Right kidney (tissue), 1 donor: ENCODE measurements at regions not wholly inside any gene's neighbourhood (a gene's known extent, or its start where the extent isn't known, plus 50 kb on each side); places are given as distances from the start of the nearest gene placed in this dataset.

ENCODE experiments used
- DNase-seq: peaks from one replicate; pipeline ENCODE4 v3.0.0-alpha.2; 2016

DNA sequence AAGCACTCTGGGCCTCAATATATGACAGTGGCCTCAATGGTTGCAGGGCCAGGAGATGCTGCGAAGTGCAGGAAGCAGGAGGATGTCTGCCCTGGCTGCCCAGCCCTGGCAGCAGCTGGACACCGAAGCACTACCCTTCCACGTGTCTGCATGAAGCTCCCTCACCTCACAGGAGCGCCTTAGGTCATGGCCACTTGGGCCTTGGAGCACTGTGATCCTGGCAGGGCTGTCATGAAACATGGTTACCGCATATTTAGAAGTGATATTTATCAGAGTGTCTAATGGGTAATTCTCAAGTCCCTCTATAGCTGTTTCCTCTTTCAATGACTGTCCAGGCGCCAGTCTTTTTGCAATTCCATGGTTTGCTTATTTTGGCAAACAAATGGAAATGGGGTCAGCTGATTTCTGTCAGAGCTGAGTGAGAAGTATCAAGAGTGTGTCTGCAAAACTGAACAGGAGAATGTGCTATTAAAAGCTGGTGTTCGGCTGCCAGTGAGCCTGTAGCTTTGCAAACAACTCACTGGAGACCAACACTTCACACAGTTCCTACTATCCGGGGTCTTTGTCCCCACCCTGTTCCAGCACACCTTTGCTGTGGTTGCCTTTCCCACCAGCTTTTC lies 285.9 kb downstream of the KIF4B start:
- DNase-seq, result no peak

- DNase-seq, result no peak
These were observed 289.6 kb downstream of the KIF4B start for GRCh38 chr5:155303120-155303519.

GRCh38 chr5:155307229-155307628 lies 293.7 kb downstream of the KIF4B start:
- no peak for DNase-seq

GRCh38 chr5:155308289-155308688 lies 294.7 kb downstream of the KIF4B start:
- DNase-seq, result no peak

DNA sequence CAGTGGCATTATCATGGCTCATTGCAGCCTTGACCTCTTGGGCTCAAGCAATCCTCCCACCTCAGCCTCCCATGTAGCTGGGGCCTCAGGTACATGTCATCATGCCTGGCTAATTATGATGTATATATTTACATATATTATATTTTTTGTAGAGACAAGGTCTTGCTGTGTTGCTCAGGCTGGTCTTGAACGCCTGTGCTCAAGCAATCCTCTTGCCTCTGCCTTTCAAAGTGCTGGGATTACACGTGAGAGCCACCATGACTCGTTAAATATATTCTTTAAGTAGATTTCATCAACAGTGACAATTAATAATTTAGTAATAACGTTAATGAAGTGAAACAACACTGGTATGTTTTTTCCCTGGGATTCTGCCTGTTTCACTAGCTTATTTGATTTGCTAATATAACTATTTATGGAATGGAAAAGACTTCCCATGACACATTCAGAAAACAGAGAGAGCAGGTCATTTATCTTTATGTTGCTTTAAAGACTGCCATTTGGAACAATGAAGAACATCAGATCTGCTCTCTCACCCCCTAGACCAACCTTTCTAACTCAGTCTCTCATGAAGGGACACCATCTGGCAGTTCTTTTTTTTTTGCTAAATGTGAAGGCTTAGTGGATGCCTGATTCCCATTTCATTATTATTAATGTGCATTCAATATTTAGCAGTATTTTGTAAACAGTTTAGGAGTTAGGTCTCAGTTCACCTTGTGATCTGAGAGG lies 295.6 kb downstream of the KIF4B start:
- DNase-seq, result no peak

DNA sequence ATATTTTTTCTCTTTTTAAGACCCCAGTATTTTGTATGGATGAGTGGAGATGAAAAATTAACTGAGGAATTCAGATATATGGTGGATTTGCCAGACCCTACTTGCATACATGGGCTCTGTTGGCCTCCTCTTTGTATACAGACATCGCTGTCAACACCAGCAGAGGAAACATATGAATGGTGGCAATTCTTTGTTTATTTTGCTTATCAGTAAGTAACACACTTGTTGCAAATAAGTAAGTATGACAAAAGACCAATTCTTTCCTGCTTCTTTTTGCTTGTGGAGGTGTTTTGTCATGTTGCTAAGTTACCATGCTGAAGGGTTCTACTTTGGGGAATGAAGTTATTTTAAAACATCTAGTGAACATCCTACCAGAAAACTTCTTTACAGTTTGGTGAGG lies 298.2 kb downstream of the KIF4B start:
- no peak for DNase-seq

DNA sequence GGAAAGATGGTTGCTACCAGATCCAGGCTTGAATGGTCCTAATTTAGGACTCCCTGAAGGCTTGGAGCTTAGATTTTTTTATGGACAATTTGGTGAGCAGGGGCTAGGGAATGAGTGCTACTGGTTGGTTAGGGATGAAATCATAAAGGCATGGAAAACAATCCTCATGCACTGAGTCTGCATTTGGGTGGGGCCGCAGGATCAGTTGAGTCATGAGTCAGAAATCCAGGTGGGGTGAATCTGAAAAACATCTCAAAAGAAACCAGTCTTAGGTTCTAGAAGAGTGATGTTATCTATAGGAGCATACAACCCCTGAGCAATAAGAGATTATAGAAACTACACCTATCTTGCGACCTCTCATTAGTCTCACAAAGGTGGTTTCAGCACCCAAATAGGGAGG lies 300.0 kb downstream of the KIF4B start:
- no peak for DNase-seq

- no peak for DNase-seq
These were observed 302.6 kb downstream of the KIF4B start for GRCh38 chr5:155316070-155316714.

GRCh38 chr5:155332618-155333017 lies 319.1 kb downstream of the KIF4B start:
- DNase-seq, result no peak

- no peak for DNase-seq
These were observed 329.4 kb downstream of the KIF4B start for GRCh38 chr5:155342956-155343355.

- no peak for DNase-seq
These were observed 329.9 kb downstream of the KIF4B start for GRCh38 chr5:155343468-155343867.

DNA sequence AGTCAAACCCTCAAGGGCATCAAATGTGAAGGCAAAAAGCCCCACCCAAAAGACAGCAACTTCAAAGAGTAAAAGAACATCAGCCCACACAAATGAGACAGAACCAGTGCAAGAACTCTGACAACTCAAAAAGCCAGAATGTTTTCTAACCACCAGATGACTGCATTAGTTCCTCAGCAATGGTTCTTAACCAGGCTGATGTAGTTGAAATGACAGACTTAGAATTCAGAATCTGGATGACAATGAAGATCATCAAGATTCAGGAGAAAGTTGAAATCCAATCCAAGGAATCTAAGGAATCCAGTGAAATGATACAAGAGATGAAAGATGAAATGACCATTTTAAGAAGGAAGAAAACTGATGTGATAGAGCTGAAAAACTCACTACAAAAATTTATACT lies 339.7 kb downstream of the KIF4B start:
- DNase-seq, result no peak

DNA sequence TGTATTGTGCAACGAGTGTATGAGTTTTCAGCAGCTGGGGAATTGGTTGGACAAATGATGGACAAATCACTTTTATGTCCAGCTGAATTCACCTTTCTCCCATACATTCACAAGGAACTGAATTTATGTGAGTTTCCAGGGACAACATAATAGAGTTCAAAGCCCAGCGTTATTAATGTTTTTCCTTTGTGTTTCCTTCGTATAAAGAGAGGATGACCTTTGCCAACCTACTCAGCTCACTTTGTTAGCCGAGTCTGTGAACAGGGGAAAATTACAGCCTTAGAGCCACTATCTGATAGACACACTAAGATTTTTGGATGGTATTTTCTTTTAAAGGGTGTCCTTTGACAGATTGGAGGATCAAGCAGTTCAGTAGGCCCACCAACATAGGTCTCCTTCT lies 352.5 kb downstream of the KIF4B start:
- DNase-seq, result no peak

- no peak for DNase-seq
These were observed 354.3 kb downstream of the KIF4B start for GRCh38 chr5:155367841-155368240.

DNA sequence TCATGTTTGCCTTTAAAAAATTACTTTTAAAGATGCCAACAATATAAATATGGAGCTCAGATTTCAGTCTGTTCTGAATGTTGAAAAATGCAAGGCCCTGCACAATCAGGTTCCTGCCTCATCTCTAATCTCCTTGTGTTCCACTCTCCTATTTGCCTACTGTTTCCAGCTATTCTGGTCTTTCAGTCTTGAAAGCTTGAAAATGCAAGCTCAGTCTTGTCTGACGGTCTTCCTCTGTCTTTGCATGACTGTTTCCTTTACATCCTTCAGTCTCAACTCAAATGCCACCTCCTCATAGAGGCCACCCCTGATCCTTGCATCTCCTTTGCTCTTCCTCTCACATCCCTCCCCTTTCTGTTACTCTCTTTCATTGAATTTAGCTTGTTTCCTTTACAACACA lies 354.9 kb downstream of the KIF4B start:
- no peak for DNase-seq

DNA sequence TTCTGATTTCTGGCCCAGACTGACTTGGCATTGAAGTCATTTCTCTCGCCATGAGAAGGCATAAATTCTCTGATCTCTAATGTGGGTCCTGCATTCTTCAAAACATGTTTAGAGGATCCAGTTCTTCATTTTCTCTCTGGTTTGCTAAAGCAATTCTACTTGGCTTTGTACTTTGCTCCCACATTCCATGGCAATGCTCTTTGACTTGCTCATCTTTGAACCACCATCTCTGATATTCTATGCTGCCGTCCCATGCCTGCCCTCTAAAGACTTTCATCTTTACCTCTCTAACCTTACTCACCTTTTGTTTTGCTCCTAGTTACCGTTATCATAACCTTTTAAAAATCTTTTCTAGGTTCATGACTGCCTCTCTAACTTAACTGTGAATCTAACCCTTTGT lies 366.9 kb downstream of the KIF4B start:
- no peak for DNase-seq

GRCh38 chr5:155381654-155382053 lies 368.1 kb downstream of the KIF4B start:
- no peak for DNase-seq

DNA sequence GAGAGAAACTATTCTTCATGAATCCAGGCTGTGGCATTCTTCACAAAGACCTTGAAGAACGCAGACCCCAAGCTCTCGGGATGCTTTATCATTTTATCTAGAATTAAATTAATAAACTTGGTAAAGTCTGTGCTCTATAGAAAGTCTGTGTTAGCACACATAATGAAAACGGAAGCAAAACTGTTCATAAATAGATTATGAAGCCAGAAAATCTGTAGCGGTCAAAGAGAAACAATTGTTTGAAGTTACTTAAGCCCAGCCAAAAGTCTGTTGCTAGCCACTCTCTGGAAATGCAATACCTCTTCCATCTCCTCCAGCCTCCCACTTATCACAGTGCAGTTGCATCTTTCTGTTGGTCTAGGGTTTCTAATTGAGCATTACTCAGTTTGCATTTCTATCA lies 375.9 kb downstream of the KIF4B start:
- no peak for DNase-seq

DNA sequence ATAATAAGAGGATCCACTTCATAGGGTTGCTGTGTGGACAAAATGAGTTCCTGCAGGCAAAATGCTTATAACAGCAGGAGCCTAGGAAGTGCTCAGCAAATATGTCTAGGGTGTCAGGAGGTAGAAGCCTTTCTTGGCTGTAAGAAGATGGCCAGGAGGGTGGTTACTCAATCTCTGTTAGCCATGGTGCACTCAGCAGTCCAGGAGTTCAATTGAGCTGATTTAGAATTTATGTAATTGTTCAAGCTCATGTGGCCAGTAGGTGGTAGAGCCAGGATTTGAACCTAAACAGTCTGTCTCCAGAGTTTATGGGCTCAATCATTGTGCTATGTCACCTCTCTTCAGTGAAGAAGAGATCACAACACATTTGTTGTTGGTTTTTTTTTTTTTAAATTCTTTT lies 381.2 kb downstream of the KIF4B start:
- no peak for DNase-seq

- no peak for DNase-seq
These were observed 389.5 kb downstream of the KIF4B start for GRCh38 chr5:155402927-155403640.

GRCh38 chr5:155406815-155407214 lies 393.3 kb downstream of the KIF4B start:
- no peak for DNase-seq

- DNase-seq, result no peak
These were observed 394.9 kb downstream of the KIF4B start for GRCh38 chr5:155408465-155408864.

GRCh38 chr5:155416765-155417164 lies 403.2 kb downstream of the KIF4B start:
- DNase-seq, result no peak
